SJCRH30 (cell line): ENCODE measurements at regions not wholly inside any gene's neighbourhood (a gene's known extent, or its start where the extent isn't known, plus 50 kb on each side); places are given as distances from the start of the nearest gene placed in this dataset.
A peak's percentile ranks its signal among the peaks of the same experiment; 100 is the strongest.

Experiments
- DNase-seq, 2 experiments: peaks; one replicate each; pipeline ENCODE4 v3.0.0-alpha.2; 2015 to 2020
- H3K27ac ChIP-seq: fragments of 250-450 bp; sonication (Bioruptor Pico); 2 replicates; pipeline ENCODE4 v1.5.1; 2020; ENCODE audit warnings: mild to moderate bottlenecking, moderate library complexity
- H3K27me3 ChIP-seq: fragments of 250-450 bp; sonication (Bioruptor Pico); 2 replicates; pipeline ENCODE4 v1.5.1; 2020; ENCODE audit warnings: mild to moderate bottlenecking, moderate library complexity
- H3K36me3 ChIP-seq: fragments of 250-450 bp; sonication (Bioruptor Pico); 2 replicates; pipeline ENCODE4 v1.5.1; 2020; ENCODE audit warnings: mild to moderate bottlenecking, moderate library complexity
- H3K4me1 ChIP-seq: fragments of 250-450 bp; sonication (Bioruptor Pico); 2 replicates; pipeline ENCODE4 v1.5.1; 2020; ENCODE audit warnings: mild to moderate bottlenecking, moderate library complexity
- H3K4me3 ChIP-seq: fragments of 250-450 bp; sonication (Bioruptor Pico); 2 replicates; pipeline ENCODE4 v1.5.1; 2020; ENCODE audit warnings: mild to moderate bottlenecking, moderate library complexity
- H3K9me3 ChIP-seq: fragments of 250-450 bp; sonication (Bioruptor Pico); replicated peaks from 2 replicates; pipeline ENCODE4 v1.5.1; 2020; ENCODE audit warnings: mild to moderate bottlenecking, moderate library complexity

DNA sequence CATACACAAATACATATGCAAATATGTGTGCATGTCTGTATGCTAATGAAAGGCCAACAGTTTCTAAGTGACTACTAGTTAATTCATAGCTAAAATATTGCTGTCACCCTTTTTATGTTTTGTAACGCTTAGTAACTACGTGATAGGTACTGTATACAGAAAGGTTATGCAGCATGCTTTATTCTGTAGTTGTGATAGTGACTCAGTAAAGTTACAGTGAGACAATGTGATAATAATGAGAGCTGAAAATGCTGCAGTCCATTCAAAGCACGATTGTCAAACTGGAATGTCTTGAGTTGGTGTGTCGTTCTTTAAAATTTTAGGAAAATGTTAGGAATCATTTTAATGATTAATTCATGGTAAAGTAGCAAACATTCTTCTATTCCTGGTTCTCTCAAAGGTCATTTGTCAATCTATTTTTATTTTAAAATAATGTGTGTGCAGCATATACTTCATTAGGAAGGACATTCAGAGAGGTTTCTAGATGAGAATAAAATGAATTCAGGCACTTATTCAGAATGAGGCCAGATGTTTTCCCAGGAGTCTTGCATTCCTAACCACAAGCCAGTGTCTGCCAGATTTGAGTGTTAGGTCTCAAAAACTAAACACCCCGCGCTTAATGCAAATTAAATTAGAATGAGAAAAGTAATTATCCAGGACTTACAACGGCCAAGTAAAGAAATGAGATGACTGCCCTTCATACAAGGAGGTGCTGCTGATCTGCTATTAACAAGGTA, 408.8 kb upstream of the FZD8 start:
- peaks cover 5% of the 10 kb centered on the region; the same call in 1 of the 2 replicates for H3K4me1 ChIP-seq
- no peaks in the 10 kb centered on the region for H3K9me3 ChIP-seq
- no peaks in the 10 kb centered on the region for H3K27me3 ChIP-seq
- no peak overlapping the region for H3K27ac ChIP-seq
- DNase-seq, result peak in 1 of 2 experiments; percentile 28
- H3K4me3 ChIP-seq, result no peak overlapping the region
- H3K36me3 ChIP-seq, result no peaks in the 10 kb centered on the region

DNA sequence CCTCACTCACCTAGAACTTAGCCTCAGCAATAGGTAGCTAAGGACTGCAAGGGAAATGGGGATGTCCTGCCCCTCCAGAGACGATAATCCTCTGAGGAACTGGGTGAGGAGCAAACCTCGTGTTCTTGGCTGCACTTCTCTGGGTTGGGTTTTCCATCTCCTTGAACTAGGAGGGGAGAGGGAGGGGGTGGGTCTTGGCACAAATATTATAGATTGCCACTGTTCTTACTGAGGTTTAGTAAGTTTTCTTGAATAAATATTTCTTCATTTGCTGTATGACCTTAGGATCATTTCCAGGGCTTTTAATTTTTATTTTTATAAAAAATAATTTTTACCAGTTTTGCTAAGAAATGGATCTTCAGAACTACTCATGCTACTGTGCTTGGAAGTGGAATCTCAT, 406.7 kb upstream of the FZD8 start:
- Histone ChIP-seq H3K27me3 (no peaks in the 10 kb centered on the region), H3K27ac (no peak overlapping the region), H3K4me1 (peaks cover 5% of the 10 kb centered on the region; the same call in 1 of the 2 replicates)

DNA sequence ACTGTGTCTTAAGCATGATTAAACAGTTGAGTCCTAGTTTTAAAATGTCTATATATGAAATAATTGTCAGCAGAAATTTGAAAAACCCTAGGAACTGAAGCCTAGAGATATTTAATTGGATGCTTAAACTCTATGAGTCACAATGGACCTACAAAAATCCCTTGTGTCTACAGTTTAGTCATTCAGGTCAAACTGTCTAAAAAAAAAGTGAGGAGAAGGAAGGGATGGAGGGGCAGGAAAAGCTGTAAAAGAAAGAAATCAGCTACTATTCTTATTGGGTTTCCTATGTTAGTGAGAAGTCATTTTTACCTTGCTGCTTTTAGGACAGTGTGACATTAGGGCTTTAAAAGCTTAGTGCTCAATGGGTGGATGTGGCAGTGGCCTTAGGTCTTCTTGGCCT, 406.1 kb upstream of the FZD8 start:
- Histone ChIP-seq H3K27ac (no peak overlapping the region), H3K4me1 (peaks cover 5% of the 10 kb centered on the region; the same call in 1 of the 2 replicates), H3K9me3 (no peaks in the 10 kb centered on the region), H3K4me3 (no peak overlapping the region), H3K27me3 (no peaks in the 10 kb centered on the region), H3K36me3 (no peaks in the 10 kb centered on the region)
- DNase-seq, result no peak

More for the DNA sequence above, 406.7 kb upstream of the FZD8 start:
- H3K4me3 ChIP-seq, result no peak overlapping the region
- DNase-seq, result no peak
- no peaks in the 10 kb centered on the region for H3K36me3 ChIP-seq
- H3K9me3 ChIP-seq, result no peaks in the 10 kb centered on the region

DNA sequence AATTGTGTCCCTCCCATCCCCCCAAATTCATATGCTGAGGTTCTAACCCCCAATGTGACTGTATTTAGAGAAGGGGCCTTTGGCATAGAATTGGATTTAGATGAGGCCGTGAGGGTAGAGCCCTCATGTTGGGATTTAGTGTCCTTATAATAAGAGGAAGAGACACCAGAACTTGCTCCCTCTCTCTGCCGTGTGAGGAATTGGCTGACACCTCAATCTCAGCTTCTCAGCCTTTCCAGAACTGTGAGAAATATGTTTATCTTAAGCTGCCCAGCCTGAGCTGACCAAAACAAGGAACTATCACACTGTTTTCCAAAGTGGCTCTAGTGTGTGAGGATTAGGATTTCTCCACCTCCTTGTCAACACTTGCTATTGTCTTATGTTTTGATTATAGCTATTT, 400.0 kb upstream of the FZD8 start:
- DNase-seq, result no peak
- H3K4me3 ChIP-seq, result no peak overlapping the region
- H3K9me3 ChIP-seq, result no peaks in the 10 kb centered on the region
- H3K4me1 ChIP-seq, result no peaks in the 10 kb centered on the region
- no peaks in the 10 kb centered on the region for H3K36me3 ChIP-seq
- H3K27ac ChIP-seq, result no peak overlapping the region
- H3K27me3 ChIP-seq, result no peaks in the 10 kb centered on the region

DNA sequence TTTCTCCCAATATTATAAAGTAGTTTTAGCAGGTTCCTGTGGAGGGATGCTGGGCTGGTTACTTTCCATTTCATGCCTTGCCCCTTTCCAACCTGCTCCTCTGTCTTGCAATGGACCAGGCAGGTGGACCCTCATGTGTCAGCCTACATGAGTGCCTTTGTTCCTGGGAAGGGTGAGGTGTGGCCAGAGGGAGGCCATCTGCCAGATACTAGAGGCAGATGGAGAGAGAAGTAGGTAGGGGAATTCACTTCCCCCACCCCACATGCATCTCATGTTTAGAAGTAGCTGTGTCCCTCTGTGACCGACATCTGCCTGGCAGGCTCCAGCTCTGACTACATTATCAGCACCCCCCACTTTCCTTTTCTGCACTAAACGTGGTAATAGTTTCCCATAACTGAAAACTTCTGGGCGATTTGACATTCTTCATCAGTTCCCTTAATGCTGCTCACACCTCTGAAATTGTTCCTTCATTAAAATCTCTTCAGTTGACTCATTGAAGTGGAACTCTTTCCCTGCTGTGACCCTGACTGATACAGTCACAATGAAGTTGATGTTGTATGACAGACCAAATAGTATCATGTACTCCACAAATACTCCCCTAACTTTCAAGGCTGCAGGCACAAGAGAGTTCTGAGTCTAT, 396.3 kb upstream of the FZD8 start:
- Histone ChIP-seq H3K9me3 (no peaks in the 10 kb centered on the region), H3K4me1 (no peaks in the 10 kb centered on the region)
- no peak for DNase-seq

DNA sequence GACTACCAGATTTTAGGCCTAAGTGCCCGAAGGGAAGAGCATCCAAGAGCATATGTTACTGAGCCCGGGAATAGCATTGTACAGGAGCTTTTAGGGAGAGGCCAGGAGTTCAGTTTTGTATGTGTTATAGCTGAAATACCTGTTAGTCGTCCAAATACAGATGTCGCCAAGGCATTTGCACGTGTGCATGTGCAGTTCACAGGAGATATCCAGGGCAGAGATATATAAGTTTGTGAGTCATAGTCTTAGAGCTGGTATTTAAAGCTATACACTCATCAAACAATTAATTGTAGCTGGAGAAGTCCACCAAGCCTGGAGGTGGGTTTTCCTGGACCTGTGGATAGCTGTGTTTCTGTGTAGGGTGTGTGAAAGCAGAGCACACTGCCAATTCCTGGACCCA, 394.0 kb upstream of the FZD8 start:
- Histone ChIP-seq H3K9me3 (no peaks in the 10 kb centered on the region), H3K4me3 (no peak overlapping the region), H3K27ac (no peak overlapping the region), H3K36me3 (no peaks in the 10 kb centered on the region), H3K27me3 (no peaks in the 10 kb centered on the region), H3K4me1 (no peaks in the 10 kb centered on the region)
- no peak for DNase-seq

More for the DNA sequence above, 396.3 kb upstream of the FZD8 start:
- H3K27me3 ChIP-seq, result no peaks in the 10 kb centered on the region
- no peak overlapping the region for H3K4me3 ChIP-seq
- no peaks in the 10 kb centered on the region for H3K36me3 ChIP-seq
- H3K27ac ChIP-seq, result no peak overlapping the region

DNA sequence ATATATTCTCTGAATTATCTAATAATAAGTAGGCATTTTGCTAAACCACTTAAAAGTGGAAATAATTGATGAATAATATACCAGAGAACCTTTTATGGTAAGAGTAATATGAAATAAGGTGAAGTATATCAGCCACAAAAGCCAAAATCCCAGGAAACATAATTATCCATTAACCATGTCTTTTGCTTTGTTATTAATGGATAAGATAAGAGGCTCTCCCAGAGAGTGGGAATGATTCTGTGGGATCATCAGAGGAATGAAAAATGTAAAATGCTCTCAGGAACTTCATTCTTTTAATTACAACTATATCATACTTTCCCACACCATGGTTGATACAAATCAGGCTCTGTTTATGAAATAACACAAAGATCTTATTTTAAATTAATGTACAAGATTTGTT, 391.7 kb upstream of the FZD8 start:
- no peak for DNase-seq
- Histone ChIP-seq H3K36me3 (no peaks in the 10 kb centered on the region), H3K4me3 (no peak overlapping the region), H3K9me3 (no peaks in the 10 kb centered on the region), H3K27ac (no peak overlapping the region), H3K4me1 (no peaks in the 10 kb centered on the region), H3K27me3 (no peaks in the 10 kb centered on the region)

DNA sequence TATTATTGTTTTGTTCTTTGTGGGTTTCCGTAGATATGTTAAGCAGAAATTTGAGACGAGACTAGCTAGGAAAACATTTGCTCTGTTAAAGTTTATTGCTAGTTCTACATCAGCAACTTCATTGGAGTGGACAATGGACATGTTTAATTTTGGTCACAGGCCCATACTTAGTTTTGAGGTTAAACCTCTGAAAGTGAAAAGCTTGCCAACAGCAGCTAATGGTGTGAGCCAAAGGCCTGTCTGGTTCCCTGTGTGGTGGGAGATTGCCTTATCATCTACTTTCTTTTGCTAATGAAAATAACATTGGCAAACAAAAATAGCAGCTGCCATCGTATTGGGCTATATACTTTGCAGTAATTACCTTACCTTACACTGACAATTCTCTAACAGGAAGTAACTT, 388.4 kb upstream of the FZD8 start:
- no peaks in the 10 kb centered on the region for H3K9me3 ChIP-seq
- H3K27ac ChIP-seq, result no peak overlapping the region
- peak in 1 of 2 experiments; percentile 13 for DNase-seq
- H3K4me1 ChIP-seq, result no peaks in the 10 kb centered on the region
- no peak overlapping the region for H3K4me3 ChIP-seq
- H3K27me3 ChIP-seq, result no peaks in the 10 kb centered on the region
- H3K36me3 ChIP-seq, result no peaks in the 10 kb centered on the region

DNA sequence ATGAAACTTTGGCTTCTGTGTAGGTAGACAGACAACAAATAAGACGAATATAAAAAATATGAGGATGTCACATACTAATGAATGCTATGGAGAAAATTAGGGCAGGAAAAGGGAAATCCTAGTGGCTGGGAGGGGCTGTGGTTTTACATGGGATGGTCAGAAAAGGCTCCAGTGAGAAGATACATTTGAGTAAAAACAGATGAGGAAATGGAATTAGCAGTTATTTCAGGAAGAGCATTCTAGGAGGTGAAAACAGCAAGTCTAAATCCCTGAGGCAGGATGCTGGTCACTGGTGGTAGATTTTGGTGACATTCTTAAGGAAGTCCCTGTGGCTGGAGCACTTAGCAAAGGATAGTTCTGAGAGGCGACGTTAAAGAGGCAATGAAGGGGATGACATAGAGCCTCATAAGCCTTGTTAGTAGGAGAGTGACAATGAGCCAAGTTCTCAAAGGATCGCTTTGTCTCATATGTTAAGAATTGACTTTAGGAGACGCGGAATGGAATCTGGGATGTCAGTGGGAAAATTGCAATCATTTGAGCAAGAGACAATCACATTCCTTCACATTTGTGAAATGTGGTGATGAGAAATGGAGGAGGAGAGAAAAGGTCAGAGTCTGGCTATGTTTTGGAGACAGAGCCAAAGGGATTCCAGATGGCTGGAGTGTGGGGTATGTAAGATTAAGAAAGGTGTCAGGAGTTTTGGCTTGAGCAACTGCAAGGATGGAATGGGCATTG, 384.7 kb upstream of the FZD8 start:
- Histone ChIP-seq H3K4me1 (no peaks in the 10 kb centered on the region), H3K36me3 (no peaks in the 10 kb centered on the region), H3K27ac (no peak overlapping the region), H3K9me3 (no peaks in the 10 kb centered on the region), H3K27me3 (no peaks in the 10 kb centered on the region), H3K4me3 (no peak overlapping the region)
- no peak for DNase-seq

DNA sequence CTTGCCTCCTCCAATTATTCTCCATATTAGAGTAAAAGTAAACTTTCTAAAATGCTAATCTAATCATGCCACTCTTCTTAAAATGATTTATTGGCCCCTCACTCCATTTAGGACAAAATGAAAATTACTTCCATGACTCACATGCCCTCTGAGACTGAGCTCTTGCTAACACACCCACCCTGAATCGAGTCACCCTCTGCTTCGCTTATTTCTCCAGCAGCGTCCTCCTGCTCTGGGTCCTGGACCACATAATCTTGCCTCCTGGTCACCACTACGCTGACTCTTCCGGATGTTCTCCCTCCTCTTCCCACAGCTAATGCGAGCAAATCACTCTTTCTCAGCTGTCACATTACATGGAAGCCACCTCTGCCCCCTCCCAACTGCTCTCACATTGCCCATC, 384.0 kb upstream of the FZD8 start:
- Histone ChIP-seq H3K4me1 (no peaks in the 10 kb centered on the region), H3K27ac (no peak overlapping the region), H3K36me3 (no peaks in the 10 kb centered on the region), H3K27me3 (no peaks in the 10 kb centered on the region), H3K9me3 (no peaks in the 10 kb centered on the region), H3K4me3 (no peak overlapping the region)
- no peak for DNase-seq

DNA sequence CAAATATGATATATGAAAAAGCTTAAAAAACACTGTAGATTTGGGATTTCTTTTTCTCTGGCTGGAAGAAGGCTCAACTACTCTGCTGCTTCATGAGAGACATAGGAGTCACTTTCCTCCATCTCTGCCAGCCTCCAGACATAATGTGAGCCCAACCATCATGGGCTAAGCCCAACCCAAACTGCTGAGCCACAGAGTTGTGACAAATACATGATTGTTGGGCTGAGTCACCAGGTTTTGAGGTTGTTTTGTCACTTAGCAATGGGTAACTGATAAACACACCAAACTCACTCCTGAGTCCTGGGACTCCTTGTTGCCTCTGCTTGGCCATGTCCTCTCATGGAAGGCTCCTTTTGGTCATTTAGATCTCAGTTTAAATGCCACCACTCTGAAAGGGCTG, 381.8 kb upstream of the FZD8 start:
- DNase-seq, result no peak
- no peak overlapping the region for H3K27ac ChIP-seq
- no peak overlapping the region for H3K4me3 ChIP-seq

DNA sequence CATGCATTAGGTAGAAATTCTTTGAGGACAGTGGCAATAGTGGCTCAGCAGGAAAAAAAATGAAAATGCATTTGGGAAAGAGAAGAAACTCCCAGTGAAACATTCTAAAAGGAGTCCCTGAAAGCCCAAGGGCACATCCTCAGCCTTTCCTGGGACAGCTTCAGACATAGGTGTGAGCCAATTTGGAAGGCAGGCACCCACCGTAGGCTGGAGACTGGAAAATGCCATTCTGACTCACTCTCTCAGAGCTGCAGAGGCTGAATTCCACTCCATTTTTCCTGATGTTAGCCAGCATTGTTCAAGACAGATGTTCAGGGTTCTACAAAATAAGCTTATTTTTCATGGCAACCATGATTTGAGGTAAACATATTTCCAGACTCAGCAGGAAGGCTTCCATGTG, 379.0 kb upstream of the FZD8 start:
- H3K9me3 ChIP-seq, result no peaks in the 10 kb centered on the region
- no peaks in the 10 kb centered on the region for H3K27me3 ChIP-seq
- H3K36me3 ChIP-seq, result no peaks in the 10 kb centered on the region
- no peaks in the 10 kb centered on the region for H3K4me1 ChIP-seq
- no peak overlapping the region for H3K27ac ChIP-seq
- DNase-seq, result no peak
- H3K4me3 ChIP-seq, result no peak overlapping the region

More for the DNA sequence above, 381.8 kb upstream of the FZD8 start:
- no peaks in the 10 kb centered on the region for H3K27me3 ChIP-seq
- H3K36me3 ChIP-seq, result no peaks in the 10 kb centered on the region
- no peaks in the 10 kb centered on the region for H3K4me1 ChIP-seq
- no peaks in the 10 kb centered on the region for H3K9me3 ChIP-seq

DNA sequence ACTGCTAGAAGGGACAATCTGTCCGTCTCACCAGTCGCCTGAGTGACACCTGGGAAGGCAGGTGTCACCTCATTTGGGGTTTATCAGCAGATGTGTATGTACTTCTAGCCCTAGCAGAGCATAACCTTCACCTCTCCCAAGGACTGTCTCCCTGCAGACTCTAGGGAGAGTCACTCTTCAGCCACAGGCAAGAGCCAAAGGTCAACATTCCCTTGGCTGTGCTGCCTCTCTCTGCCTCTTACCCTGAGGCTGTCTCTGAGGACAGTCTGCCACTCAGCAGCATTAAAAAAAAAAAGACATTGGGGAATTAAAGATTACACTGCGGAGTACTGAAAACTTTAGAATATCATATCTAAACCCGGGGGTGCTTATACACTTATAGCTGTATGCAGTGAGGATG, 377.7 kb upstream of the FZD8 start:
- no peaks in the 10 kb centered on the region for H3K4me1 ChIP-seq
- no peaks in the 10 kb centered on the region for H3K27me3 ChIP-seq
- DNase-seq, result no peak
- H3K36me3 ChIP-seq, result no peaks in the 10 kb centered on the region
- no peak overlapping the region for H3K4me3 ChIP-seq
- H3K27ac ChIP-seq, result no peak overlapping the region
- no peaks in the 10 kb centered on the region for H3K9me3 ChIP-seq

DNA sequence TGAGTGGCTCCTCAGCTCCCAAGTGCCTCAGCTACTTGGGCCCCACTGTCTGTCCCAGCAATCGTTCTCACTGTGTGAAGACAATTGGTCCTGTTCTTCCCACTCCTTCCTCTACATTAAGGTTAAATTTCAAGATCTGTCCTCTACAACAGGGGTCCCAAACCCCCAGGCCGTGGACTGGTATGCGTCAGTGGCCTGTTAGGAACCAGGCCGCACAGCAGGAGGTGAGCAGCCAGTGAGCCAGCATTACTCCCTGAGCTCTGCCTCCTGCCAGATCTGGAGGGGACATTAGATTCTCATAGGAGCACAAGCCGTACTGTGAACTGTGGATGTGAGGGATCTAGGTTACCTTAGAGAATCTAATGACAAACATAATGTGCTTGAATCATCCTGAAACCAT, 376.9 kb upstream of the FZD8 start:
- Histone ChIP-seq H3K9me3 (no peaks in the 10 kb centered on the region), H3K4me3 (no peak overlapping the region), H3K27ac (no peak overlapping the region), H3K36me3 (no peaks in the 10 kb centered on the region), H3K4me1 (no peaks in the 10 kb centered on the region), H3K27me3 (no peaks in the 10 kb centered on the region)
- DNase-seq, result no peak

DNA sequence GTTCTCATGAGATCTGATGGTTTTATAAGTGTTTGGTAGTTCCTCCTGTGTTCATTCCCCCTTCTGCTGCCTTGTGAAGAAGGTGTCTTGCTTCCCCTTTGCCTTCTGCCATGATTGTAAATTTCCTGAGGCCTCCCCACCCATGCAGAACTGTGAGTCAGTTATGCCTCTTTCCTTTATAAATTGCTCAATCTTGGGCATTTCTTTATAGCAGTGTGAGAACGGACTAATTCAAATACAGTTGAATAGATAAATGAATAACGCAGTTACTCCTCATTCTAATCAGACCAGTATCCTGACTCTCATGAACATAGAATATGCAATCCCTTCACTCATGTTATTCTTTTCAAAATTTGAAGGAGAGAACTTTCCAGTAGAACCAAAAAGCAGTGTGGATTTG, 375.0 kb upstream of the FZD8 start:
- no peaks in the 10 kb centered on the region for H3K4me1 ChIP-seq
- H3K4me3 ChIP-seq, result no peak overlapping the region
- DNase-seq, result no peak
- no peaks in the 10 kb centered on the region for H3K27me3 ChIP-seq
- no peaks in the 10 kb centered on the region for H3K36me3 ChIP-seq
- H3K9me3 ChIP-seq, result no peaks in the 10 kb centered on the region
- H3K27ac ChIP-seq, result no peak overlapping the region
